GM18511 (cell line): ENCODE measurements at regions not wholly inside any gene's neighbourhood (a gene's known extent, or its start where the extent isn't known, plus 50 kb on each side); places are given as distances from the start of the nearest gene placed in this dataset.

Experiments
- ATAC-seq: cut with Tn5 transposase; IDR thresholded peaks from one replicate; pipeline ENCODE4 v1.9.1; 2021; ENCODE audit warnings: mild to moderate bottlenecking, moderate library complexity; ENCODE audit not compliant: unreplicated experiment

DNA sequence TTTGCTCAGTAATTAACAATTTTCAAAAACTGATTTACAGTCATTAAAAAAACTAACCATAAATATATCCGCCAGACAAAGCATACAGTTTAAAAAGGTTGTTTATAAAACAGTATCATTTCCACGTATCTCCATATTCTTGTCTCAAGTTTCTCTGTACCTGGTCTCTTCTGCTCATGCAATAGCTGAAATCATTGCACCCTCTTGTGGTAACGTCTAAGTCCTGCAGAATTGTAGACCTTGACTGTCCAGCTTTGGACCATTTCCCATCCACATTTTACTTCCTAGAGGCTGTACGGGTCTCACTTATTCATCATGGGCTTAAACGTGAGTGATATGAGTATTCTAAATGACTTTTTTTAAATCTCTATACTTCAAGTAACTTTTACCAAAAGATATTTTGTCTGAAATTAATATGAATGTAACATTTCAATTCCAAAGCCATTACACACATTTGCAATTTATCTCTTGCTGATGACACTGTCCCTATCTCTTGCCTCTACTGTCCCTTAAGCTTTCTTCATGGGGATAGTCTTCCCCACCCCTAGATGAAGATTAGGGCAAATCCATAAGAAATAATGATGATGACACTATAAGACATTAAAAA lies 118.5 kb downstream of the BTC start:
- ATAC-seq: peak; percentile 78

DNA sequence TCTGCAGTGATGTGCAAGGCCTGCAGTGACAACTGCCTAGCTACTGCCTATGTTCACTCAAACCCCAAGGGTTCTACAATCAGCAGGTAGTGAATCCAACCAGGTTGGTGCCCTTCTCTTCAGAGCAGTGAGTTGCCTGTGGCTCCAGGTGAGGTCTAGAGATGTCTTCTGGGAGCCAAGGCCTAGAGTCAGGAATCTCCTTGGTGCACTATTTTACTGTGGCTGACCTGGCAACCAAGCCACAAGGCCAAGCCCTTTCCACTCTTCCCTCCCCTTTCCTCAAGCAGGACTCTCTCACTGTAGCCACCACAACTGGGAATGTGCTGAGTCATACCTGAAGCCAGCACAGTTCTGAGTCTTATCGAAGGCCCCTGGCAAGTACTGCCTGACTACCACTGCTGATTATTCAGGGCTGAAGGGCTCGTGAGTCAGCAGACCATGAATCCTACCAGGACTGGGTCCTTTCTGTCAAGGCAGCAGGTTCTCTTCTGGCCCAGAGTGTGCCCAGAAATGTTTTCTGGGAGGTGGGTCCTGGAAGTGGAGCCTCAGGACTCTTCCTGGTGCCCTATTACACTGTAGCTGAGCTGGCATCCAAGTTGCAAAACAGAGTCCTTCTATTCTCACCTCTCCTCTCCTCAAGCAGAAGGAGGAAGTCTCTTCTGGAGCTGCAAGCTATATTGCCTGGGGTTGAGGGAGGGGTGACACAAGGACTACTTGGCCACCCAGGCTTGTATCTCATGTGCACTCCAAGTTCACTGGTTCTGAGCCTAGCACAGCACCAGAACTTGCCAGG lies 111.6 kb downstream of the BTC start:
- ATAC-seq: no peak

DNA sequence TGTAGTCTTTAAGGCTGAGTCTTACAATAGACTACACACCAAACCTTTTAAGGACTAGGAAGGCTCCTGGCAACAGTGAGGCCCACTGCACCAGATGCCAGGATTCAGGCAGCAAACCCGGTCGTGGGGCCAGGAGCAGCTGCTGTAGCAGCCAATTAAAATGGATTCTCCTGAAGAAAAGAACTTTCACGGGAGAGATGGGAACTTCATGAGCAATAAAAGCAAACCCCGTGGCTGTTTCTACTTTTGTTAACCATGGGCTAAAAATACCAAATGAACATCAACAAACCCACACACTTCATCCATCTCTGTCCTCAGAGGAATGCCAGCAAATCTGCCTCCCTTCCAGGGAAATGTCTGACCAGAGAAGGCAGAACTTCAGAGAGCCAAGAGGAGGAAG lies 101.4 kb downstream of the BTC start:
- no peak for ATAC-seq
